HCT116 (cell line): ENCODE measurements at regions not wholly inside any gene's neighbourhood (a gene's known extent, or its start where the extent isn't known, plus 50 kb on each side); places are given as distances from the start of the nearest gene placed in this dataset.
"Not testable (repeated sequence)": the region's sequence is repeated elsewhere in the genome, so short reads cannot be mapped to it uniquely, and the experiment has no call there.

ENCODE experiments used
- ATAC-seq: fragments of 200-7000 bp; cut with Tn5 transposase; 2 replicates; pipeline ENCODE4 v1.9.1; 2020; ENCODE audit warnings: mild to moderate bottlenecking, moderate library complexity
- BruUV-seq: library from RNA; stranded (reverse); fragments of 400-500 nt; replicated peaks from 2 replicates; lab custom pipeline; 2021; lab: Mats Ljungman, UMichigan
- CTCF ChIA-PET: fragments of 300-600 bp; sonication (Branson Sonifier 250); formaldehyde crosslinking; loops from one replicate; lab custom pipeline; 2021; ENCODE audit warnings: antibody characterized with exemption; lab: Charles Lee
- POLR2A ChIA-PET: fragments of 300-600, 350-600 bp; sonication (Branson Sonifier 250); formaldehyde crosslinking; loops from one replicate; lab custom pipeline; 2021; ENCODE audit warnings: antibody characterized with exemption; lab: Charles Lee
- RAD21 ChIA-PET, 2 experiments: fragments of 300-600 bp; sonication (Branson Sonifier 250); formaldehyde crosslinking; loops; one replicate each; lab custom pipeline; 2023; ENCODE audit warnings: low total read pairs in 2 of 2; ENCODE audit not compliant: uncharacterized antibody in 2 of 2, unreplicated experiment in 2 of 2, low non-redundant PET in 1 of 2; lab: Charles Lee
- DNase-seq: peaks from one replicate; pipeline ENCODE4 v3.0.0-alpha.2; 2010; ENCODE audit warnings: low read depth, low spot score
- H2AFZ ChIP-seq: fragments of 200-600 bp; shearing (Covaris generic), sonication (generic); 2 replicates; pipeline ENCODE4 v1.6.1; 2017; ENCODE audit warnings: low read depth, mixed run types, mixed read lengths, antibody characterized with exemption, low read length; ENCODE audit not compliant: poor library complexity, severe bottlenecking
- H3K27ac ChIP-seq: 2 replicates; pipeline ENCODE4 v1.5.1; 2012; ENCODE audit warnings: low read depth, low read length
- H3K27me3 ChIP-seq: fragments of 200-600 bp; sonication (generic); 2 replicates; pipeline ENCODE4 v1.6.1; 2016; ENCODE audit warnings: mixed run types, low read length, mixed read lengths; ENCODE audit not compliant: insufficient read depth
- H3K36me3 ChIP-seq, 2 experiments: fragments of 200-500 bp in 1 of 2; fragments of 200-600 bp in 1 of 2; sonication (Bioruptor generic) in 1 of 2; sonication (generic) in 1 of 2; 2 replicates each; pipeline versions ENCODE4 v1.5.1 to v1.6.1; 2014 to 2016; ENCODE audit warnings: low read length in 2 of 2, inconsistent platforms in 1 of 2, mixed read lengths in 1 of 2, mixed run types in 1 of 2; ENCODE audit not compliant: insufficient read depth in 2 of 2, control insufficient read depth in 1 of 2
- H3K4me1 ChIP-seq, 2 experiments: fragments of 200-600 bp in 1 of 2; sonication (generic) in 1 of 2; 2 replicates each; pipeline versions ENCODE4 v1.5.1 to v1.6.1; 2012 to 2017; ENCODE audit warnings: low read length in 2 of 2, inconsistent platforms in 1 of 2, mild to moderate bottlenecking in 1 of 2, mixed read lengths in 1 of 2, mixed run types in 1 of 2, moderate library complexity in 1 of 2; ENCODE audit not compliant: insufficient read depth in 2 of 2, control insufficient read depth in 1 of 2
- H3K4me2 ChIP-seq: fragments of 200-600 bp; sonication (generic); 2 replicates; pipeline ENCODE4 v1.6.1; 2017; ENCODE audit warnings: mixed run types, low read length, mixed read lengths
- H3K4me3 ChIP-seq, 2 experiments: fragments of 200-600 bp in 1 of 2; sonication (generic) in 1 of 2; replicated peaks in 1 of 2; 2 replicates each; pipeline ENCODE4 v1.5.1; 2011 to 2016; ENCODE audit warnings: low read length in 2 of 2, control low read depth in 1 of 2, low read depth in 1 of 2, mild to moderate bottlenecking in 1 of 2, mixed read lengths in 1 of 2, mixed run types in 1 of 2
- H3K79me2 ChIP-seq: fragments of 200-600 bp; sonication (generic); 2 replicates; pipeline ENCODE4 v1.6.1; 2017; ENCODE audit warnings: mild to moderate bottlenecking, mixed run types, low read length, moderate library complexity, mixed read lengths; ENCODE audit not compliant: insufficient read depth
- H3K9ac ChIP-seq: fragments of 200-600 bp; sonication (generic); 2 replicates; pipeline ENCODE4 v1.6.1; 2016; ENCODE audit warnings: low read length, mixed read lengths
- H3K9me2 ChIP-seq: fragments of 200-600 bp; sonication (generic), shearing (Covaris generic); 2 replicates; pipeline ENCODE4 v1.6.1; 2017; ENCODE audit warnings: mixed run types, mild to moderate bottlenecking, moderate library complexity; ENCODE audit not compliant: insufficient read depth
- H3K9me3 ChIP-seq, 2 experiments: fragments of 200-500 bp in 1 of 2; fragments of 200-600 bp in 1 of 2; sonication (Bioruptor generic) in 1 of 2; sonication (generic) in 1 of 2; 2 replicates each; pipeline ENCODE4 v1.6.1; 2014 to 2017; ENCODE audit warnings: low read length in 2 of 2, mixed read lengths in 2 of 2, inconsistent platforms in 1 of 2, low read depth in 1 of 2, mild to moderate bottlenecking in 1 of 2, mixed run types in 1 of 2, moderate library complexity in 1 of 2; ENCODE audit not compliant: control insufficient read depth in 1 of 2, insufficient read depth in 1 of 2
- H4K20me1 ChIP-seq: fragments of 200-600 bp; sonication (generic), shearing (Covaris generic); 2 replicates; pipeline ENCODE4 v1.6.1; 2017; ENCODE audit warnings: mixed run types, mild to moderate bottlenecking, moderate library complexity; ENCODE audit not compliant: insufficient read depth
- intact Hi-C: fragments of 100-400 bp; cut with micrococcal nuclease; formaldehyde crosslinking; loops from 2 replicates; pipeline ENCODE4 v1.10.0; 2022

GRCh38 chr15:101934506-101934905 lies 122.5 kb downstream of the OR4F15 start:
- ATAC-seq, DNase-seq, intact Hi-C loops, POLR2A ChIA-PET, H3K9me2 ChIP-seq, H3K9me3 ChIP-seq, H3K27me3 ChIP-seq, H2AFZ ChIP-seq, RAD21 ChIA-PET, BruUV-seq, H4K20me1 ChIP-seq, CTCF ChIA-PET, H3K27ac ChIP-seq, H3K4me3 ChIP-seq, H3K4me2 ChIP-seq, H3K79me2 ChIP-seq, H3K36me3 ChIP-seq, H3K9ac ChIP-seq, H3K4me1 ChIP-seq: not testable (repeated sequence)

- BruUV-seq, H3K79me2 ChIP-seq, H3K27ac ChIP-seq, DNase-seq, H3K9me2 ChIP-seq, H2AFZ ChIP-seq, ATAC-seq, H3K4me1 ChIP-seq, H3K27me3 ChIP-seq, H3K36me3 ChIP-seq, H4K20me1 ChIP-seq, H3K9ac ChIP-seq, RAD21 ChIA-PET, intact Hi-C loops, POLR2A ChIA-PET, H3K4me3 ChIP-seq, H3K4me2 ChIP-seq, H3K9me3 ChIP-seq, CTCF ChIA-PET: not testable (repeated sequence)
These were observed 125.4 kb downstream of the OR4F15 start for GRCh38 chr15:101937362-101937761.

- H3K79me2 ChIP-seq, H3K27me3 ChIP-seq, H3K9ac ChIP-seq, H3K36me3 ChIP-seq, H3K9me3 ChIP-seq, H3K4me2 ChIP-seq, CTCF ChIA-PET, H4K20me1 ChIP-seq, H3K4me1 ChIP-seq, H3K9me2 ChIP-seq, BruUV-seq, H3K27ac ChIP-seq, DNase-seq, H2AFZ ChIP-seq, POLR2A ChIA-PET, RAD21 ChIA-PET, intact Hi-C loops, ATAC-seq, H3K4me3 ChIP-seq: not testable (repeated sequence)
These were observed 126.6 kb downstream of the OR4F15 start for GRCh38 chr15:101938555-101938954.

GRCh38 chr15:101945896-101946295 lies 133.9 kb downstream of the OR4F15 start:
- DNase-seq, BruUV-seq, H3K9me2 ChIP-seq, H3K79me2 ChIP-seq, H3K36me3 ChIP-seq, H3K9me3 ChIP-seq, intact Hi-C loops, ATAC-seq, H3K27me3 ChIP-seq, H3K9ac ChIP-seq, H3K4me1 ChIP-seq, H4K20me1 ChIP-seq, RAD21 ChIA-PET, H3K27ac ChIP-seq, H2AFZ ChIP-seq, POLR2A ChIA-PET, CTCF ChIA-PET, H3K4me3 ChIP-seq, H3K4me2 ChIP-seq: not testable (repeated sequence)
